Cardiac fibroblast (primary cell): ENCODE measurements at regions not wholly inside any gene's neighbourhood (a gene's known extent, or its start where the extent isn't known, plus 50 kb on each side); places are given as distances from the start of the nearest gene placed in this dataset.

Experiments
- DNase-seq, 2 donors: peaks; one replicate each; pipeline versions ENCODE4 v3.0.0 to v3.0.0-alpha.2; 2010; ENCODE audit warnings: low read depth in 2 of 2
- H3K4me3 ChIP-seq, 2 donors: replicated peaks in 1 of 2; 1 replicate in 1 of 2; 2 replicates in 1 of 2; pipeline ENCODE4 v1.5.1; 2011; ENCODE audit warnings: low read depth in 2 of 2, low read length in 2 of 2, mild to moderate bottlenecking in 2 of 2, moderate library complexity in 1 of 2
- CTCF ChIP-seq: IDR thresholded peaks from one replicate; pipeline ENCODE4 v1.5.1; 2011; ENCODE audit warnings: low read depth, mild to moderate bottlenecking, low read length, inconsistent platforms

GRCh38 chr7:91636728-91637127 is 243.8 kb downstream of the MTERF1 start:
- H3K4me3 ChIP-seq: no peak overlapping the region
- no peak for DNase-seq
- TF ChIP-seq CTCF: no peak

- H3K4me3 ChIP-seq: no peak overlapping the region
- no peak for TF ChIP-seq CTCF
- DNase-seq: no peak
Measured at GRCh38 chr7:91644256-91644655, 236.2 kb downstream of the MTERF1 start.

- no peak for DNase-seq
- TF ChIP-seq CTCF: no peak
- H3K4me3 ChIP-seq: no peak overlapping the region
Measured at GRCh38 chr7:91645542-91645941, 235.0 kb downstream of the MTERF1 start.

GRCh38 chr7:91651986-91652385 is 228.5 kb downstream of the MTERF1 start:
- TF ChIP-seq CTCF: no peak
- no peak for DNase-seq
- no peak overlapping the region for H3K4me3 ChIP-seq

GRCh38 chr7:91653286-91653685 is 227.2 kb downstream of the MTERF1 start:
- peak in 1 of 2 donors; percentile 23 for DNase-seq

GRCh38 chr7:91655656-91656055 is 224.8 kb downstream of the MTERF1 start:
- no peak for TF ChIP-seq CTCF
- no peak overlapping the region for H3K4me3 ChIP-seq
- no peak for DNase-seq

More at GRCh38 chr7:91653286-91653685, 227.2 kb downstream of the MTERF1 start:
- H3K4me3 ChIP-seq: no peak overlapping the region
- TF ChIP-seq CTCF: no peak
